IPS-11a (cell line): ENCODE measurements at regions not wholly inside any gene's neighbourhood (a gene's known extent, or its start where the extent isn't known, plus 50 kb on each side); places are given as distances from the start of the nearest gene placed in this dataset.
"Not testable (repeated sequence)": the region's sequence is repeated elsewhere in the genome, so short reads cannot be mapped to it uniquely, and the experiment has no call there.

Source experiments
- H3K4me3 ChIP-seq: one replicate; pipeline ENCODE4 v1.5.1; 2013; ENCODE audit warnings: low read depth, low read length, control low read depth

GRCh38 chr12:127970491-127970890, 296.5 kb upstream of the TMEM132C start:
- no peak overlapping the region for H3K4me3 ChIP-seq

GRCh38 chr12:127980585-127980984, 286.4 kb upstream of the TMEM132C start:
- H3K4me3 ChIP-seq, result no peak overlapping the region

- H3K4me3 ChIP-seq, result no peak overlapping the region
Observed at GRCh38 chr12:127981875-127982274, 285.1 kb upstream of the TMEM132C start.

GRCh38 chr12:127983213-127983791, 283.7 kb upstream of the TMEM132C start:
- H3K4me3 ChIP-seq, result not testable (repeated sequence)

- no peak overlapping the region for H3K4me3 ChIP-seq
Observed at GRCh38 chr12:127984386-127985055, 282.4 kb upstream of the TMEM132C start.

GRCh38 chr12:127987199-127987901, 279.6 kb upstream of the TMEM132C start:
- H3K4me3 ChIP-seq, result no peak overlapping the region

GRCh38 chr12:127991485-127991884, 275.5 kb upstream of the TMEM132C start:
- no peak overlapping the region for H3K4me3 ChIP-seq

GRCh38 chr12:127998988-127999387, 268.0 kb upstream of the TMEM132C start:
- no peak overlapping the region for H3K4me3 ChIP-seq

- H3K4me3 ChIP-seq, result no peak overlapping the region
Observed at GRCh38 chr12:128004383-128004938, 262.5 kb upstream of the TMEM132C start.

GRCh38 chr12:128007250-128007649, 259.7 kb upstream of the TMEM132C start:
- no peak overlapping the region for H3K4me3 ChIP-seq

GRCh38 chr12:128008341-128008740, 258.6 kb upstream of the TMEM132C start:
- no peak overlapping the region for H3K4me3 ChIP-seq

- H3K4me3 ChIP-seq, result no peak overlapping the region
Observed at GRCh38 chr12:128009108-128009507, 257.9 kb upstream of the TMEM132C start.

- H3K4me3 ChIP-seq, result no peak overlapping the region
Observed at GRCh38 chr12:128012110-128012509, 254.9 kb upstream of the TMEM132C start.

- H3K4me3 ChIP-seq, result no peak overlapping the region
Observed at GRCh38 chr12:128015276-128015675, 251.7 kb upstream of the TMEM132C start.

GRCh38 chr12:128018067-128018466, 248.9 kb upstream of the TMEM132C start:
- H3K4me3 ChIP-seq, result no peak overlapping the region

GRCh38 chr12:128019996-128020544, 246.9 kb upstream of the TMEM132C start:
- no peak overlapping the region for H3K4me3 ChIP-seq

GRCh38 chr12:128021561-128021960, 245.4 kb upstream of the TMEM132C start:
- H3K4me3 ChIP-seq, result no peak overlapping the region

- no peak overlapping the region for H3K4me3 ChIP-seq
Observed at GRCh38 chr12:128025589-128026245, 241.3 kb upstream of the TMEM132C start.

GRCh38 chr12:128026696-128027574, 240.0 kb upstream of the TMEM132C start:
- H3K4me3 ChIP-seq, result no peak overlapping the region

GRCh38 chr12:128033473-128033872, 233.5 kb upstream of the TMEM132C start:
- no peak overlapping the region for H3K4me3 ChIP-seq
